ENCODE measurements at regions not wholly inside any gene's neighbourhood (a gene's known extent, or its start where the extent isn't known, plus 50 kb on each side); places are given as distances from the start of the nearest gene placed in this dataset.

DNA sequence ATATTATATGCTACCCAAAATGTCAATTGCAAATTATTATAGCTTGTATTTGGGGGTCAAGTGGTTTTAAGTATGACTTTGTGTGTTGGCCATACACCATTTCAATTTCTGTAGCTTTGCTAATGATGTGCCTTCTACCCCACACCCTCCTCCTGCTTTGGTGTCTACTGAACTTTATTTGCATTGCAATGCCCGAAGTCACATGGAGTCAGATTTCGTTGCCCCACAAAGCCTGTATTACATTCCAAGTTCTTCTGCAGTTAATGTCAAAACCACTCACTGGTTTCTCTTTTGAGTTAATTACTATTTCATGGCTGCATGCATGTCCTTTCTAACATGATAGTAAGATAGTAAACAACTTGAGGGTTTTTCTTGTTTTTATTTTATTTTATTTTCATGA lies 528.9 kb downstream of the RIT2 start:
- Histone ChIP-seq H3K4me1 (peaks cover 0 to 5% (median 2%) of the 10 kb centered on the region in 4 donors), H3K27me3 (no peaks in the 10 kb centered on the region), H3K9me3 (no peaks in the 10 kb centered on the region), H3K4me3 (no peak overlapping the region), H3K36me3 (no peaks in the 10 kb centered on the region), H3K27ac (no peak overlapping the region)
- no peak for TF ChIP-seq EP300 (IDR thresholded peaks at IDR 0.05)
- no peak for TF ChIP-seq POLR2A (IDR thresholded peaks at IDR 0.05)
- TF ChIP-seq, protein P1, sequence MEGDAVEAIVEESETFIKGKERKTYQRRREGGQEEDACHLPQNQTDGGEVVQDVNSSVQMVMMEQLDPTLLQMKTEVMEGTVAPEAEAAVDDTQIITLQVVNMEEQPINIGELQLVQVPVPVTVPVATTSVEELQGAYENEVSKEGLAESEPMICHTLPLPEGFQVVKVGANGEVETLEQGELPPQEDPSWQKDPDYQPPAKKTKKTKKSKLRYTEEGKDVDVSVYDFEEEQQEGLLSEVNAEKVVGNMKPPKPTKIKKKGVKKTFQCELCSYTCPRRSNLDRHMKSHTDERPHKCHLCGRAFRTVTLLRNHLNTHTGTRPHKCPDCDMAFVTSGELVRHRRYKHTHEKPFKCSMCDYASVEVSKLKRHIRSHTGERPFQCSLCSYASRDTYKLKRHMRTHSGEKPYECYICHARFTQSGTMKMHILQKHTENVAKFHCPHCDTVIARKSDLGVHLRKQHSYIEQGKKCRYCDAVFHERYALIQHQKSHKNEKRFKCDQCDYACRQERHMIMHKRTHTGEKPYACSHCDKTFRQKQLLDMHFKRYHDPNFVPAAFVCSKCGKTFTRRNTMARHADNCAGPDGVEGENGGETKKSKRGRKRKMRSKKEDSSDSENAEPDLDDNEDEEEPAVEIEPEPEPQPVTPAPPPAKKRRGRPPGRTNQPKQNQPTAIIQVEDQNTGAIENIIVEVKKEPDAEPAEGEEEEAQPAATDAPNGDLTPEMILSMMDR (IDR thresholded peaks at IDR 0.05): no peak
- 37 to 56% methylated on average over 2 of the region's 2 CpGs for whole genome bisulfite sequencing, 2 donors
- DNase-seq (ENCODE audit: low spot score in 2 of 2): no peak

DNA sequence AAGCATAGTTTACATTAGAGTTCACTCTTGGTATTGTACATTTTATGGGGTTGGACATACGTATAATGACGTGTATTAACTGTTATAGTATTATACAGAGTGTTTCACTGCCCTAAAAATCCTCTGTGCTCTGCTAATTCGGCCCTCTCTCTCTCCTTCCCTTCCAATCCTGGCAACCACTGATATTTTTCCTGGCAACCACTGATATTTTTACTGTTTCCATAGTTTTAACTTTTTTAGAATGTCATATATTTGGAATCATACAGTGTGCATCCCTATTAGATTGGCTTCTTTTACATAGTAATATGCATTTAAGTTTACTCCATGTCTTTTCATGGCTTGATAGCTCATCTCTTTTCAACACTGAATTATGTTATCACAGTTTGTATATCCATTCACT lies 526.7 kb downstream of the RIT2 start:
- Histone ChIP-seq H3K27me3 (no peaks in the 10 kb centered on the region), H3K4me1 (no peaks in the 10 kb centered on the region), H3K4me3 (no peak overlapping the region), H3K9me3 (no peaks in the 10 kb centered on the region), H3K27ac (no peak overlapping the region), H3K36me3 (no peaks in the 10 kb centered on the region)
- no peak for TF ChIP-seq EP300 (IDR thresholded peaks at IDR 0.05)
- TF ChIP-seq POLR2A (IDR thresholded peaks at IDR 0.05): no peak
- TF ChIP-seq, protein P1 (IDR thresholded peaks at IDR 0.05): no peak
- no peak for DNase-seq (ENCODE audit: low spot score in 2 of 2)
- WGBS, 2 donors: 63 to 65% methylated on average over 3 of the region's 3 CpGs

DNA sequence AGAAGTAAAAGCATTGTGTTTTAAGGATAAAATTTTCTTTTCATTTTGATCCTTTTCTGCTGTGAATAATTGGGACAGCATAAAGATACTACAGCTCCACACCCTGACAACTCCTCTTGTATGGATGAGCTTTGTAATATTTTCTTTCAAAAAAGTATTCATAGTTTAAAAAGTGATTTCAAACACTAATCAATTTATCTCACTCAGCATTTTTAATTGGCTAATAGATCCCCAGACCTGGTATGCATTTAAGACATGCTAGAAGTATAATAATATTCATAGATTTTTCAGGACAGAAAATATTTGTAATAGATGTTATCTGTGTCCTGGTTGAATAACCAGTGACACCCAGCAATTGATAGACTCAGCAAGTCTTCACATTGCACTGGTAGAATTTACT lies 510.7 kb downstream of the RIT2 start:
- Histone ChIP-seq H3K27me3 (no peaks in the 10 kb centered on the region), H3K9me3 (no peaks in the 10 kb centered on the region), H3K36me3 (no peaks in the 10 kb centered on the region), H3K4me3 (no peak overlapping the region), H3K27ac (no peak overlapping the region), H3K4me1 (peaks cover 0 to 6% (median 0%) of the 10 kb centered on the region in 4 donors)
- TF ChIP-seq EP300 (IDR thresholded peaks at IDR 0.05) (no peak), POLR2A (IDR thresholded peaks at IDR 0.05) (no peak)
- DNase-seq (ENCODE audit: low spot score in 2 of 2): no peak

DNA sequence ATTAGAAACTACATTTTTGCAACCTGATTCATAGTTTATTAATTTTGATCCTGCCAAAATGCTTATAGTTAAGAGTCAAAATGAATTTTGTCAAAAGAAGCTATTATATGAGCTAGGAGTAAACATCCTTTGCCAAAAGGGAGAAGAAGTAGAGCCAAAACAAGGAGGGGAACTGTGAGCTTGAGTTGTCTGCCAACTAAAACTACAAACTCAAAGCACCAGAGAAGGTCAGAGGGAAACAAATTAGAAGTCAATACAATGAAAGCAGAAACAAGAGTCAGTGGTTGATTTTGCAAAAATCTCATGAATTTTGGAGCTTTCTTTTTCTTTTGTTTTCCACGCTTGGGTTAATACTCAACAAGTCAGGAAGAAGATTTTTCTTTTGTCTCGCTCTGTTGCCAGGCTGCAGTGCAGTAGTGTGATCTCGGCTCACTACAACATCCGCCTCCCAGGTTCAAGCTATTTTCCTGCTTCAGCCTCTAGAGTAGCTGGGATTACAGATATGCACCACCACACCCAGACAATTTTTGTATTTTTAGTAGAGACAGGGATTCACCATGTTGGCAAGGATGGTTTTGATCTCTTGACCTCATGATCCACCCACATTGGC lies 508.5 kb downstream of the RIT2 start:
- H3K36me3 ChIP-seq: no peaks in the 10 kb centered on the region
- WGBS, 2 donors: 53 to 64% methylated on average over 4 of the region's 4 CpGs
- no peaks in the 10 kb centered on the region for H3K27me3 ChIP-seq
- TF ChIP-seq POLR2A (IDR thresholded peaks at IDR 0.05): no peak
- TF ChIP-seq, protein P1 (IDR thresholded peaks at IDR 0.05): no peak
- no peak for TF ChIP-seq EP300 (IDR thresholded peaks at IDR 0.05)
- H3K4me1 ChIP-seq: peaks cover 0 to 6% (median 0%) of the 10 kb centered on the region in 4 donors
- H3K27ac ChIP-seq: no peak overlapping the region
- H3K9me3 ChIP-seq: no peaks in the 10 kb centered on the region
- H3K4me3 ChIP-seq: no peak overlapping the region
- no peak for DNase-seq (ENCODE audit: low spot score in 2 of 2)

DNA sequence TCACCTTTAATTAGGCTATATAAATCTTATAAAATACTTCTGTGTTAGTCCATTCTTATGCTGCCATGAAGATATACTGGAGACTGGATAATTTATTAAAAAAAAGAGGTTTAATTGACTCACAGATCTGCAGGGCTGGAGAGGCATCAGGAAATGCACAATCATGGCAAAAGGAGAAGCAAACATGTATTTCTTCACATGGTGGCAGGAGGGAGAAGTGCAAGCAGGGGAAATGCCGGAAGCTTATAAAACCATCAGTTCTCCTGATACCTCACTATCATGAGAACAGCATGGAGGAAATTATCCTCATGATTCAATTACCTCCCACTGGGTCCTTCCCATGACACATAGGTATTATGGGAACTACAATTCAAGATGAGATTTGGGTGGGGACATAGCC lies 504.4 kb downstream of the RIT2 start:
- Histone ChIP-seq H3K4me3 (no peak overlapping the region), H3K36me3 (no peaks in the 10 kb centered on the region), H3K9me3 (no peaks in the 10 kb centered on the region), H3K4me1 (peaks cover 0 to 6% (median 0%) of the 10 kb centered on the region in 4 donors), H3K27me3 (no peaks in the 10 kb centered on the region), H3K27ac (no peak overlapping the region)
- 97% methylated on average over 1 of the region's 1 CpG for WGBS, 2 donors
- no peak for TF ChIP-seq POLR2A (IDR thresholded peaks at IDR 0.05)
- TF ChIP-seq, protein P1 (IDR thresholded peaks at IDR 0.05): no peak
- TF ChIP-seq EP300 (IDR thresholded peaks at IDR 0.05): no peak
- no peak for DNase-seq (ENCODE audit: low spot score in 2 of 2)

Data from tibial nerve (tissue), 4 donors.